Natural killer cell (primary cell): ENCODE measurements at regions not wholly inside any gene's neighbourhood (a gene's known extent, or its start where the extent isn't known, plus 50 kb on each side); places are given as distances from the start of the nearest gene placed in this dataset.

ENCODE experiments used
- ATAC-seq, 3 donors: fragments of 150-1000 bp in 2 of 3; fragments of 200-7000 bp in 1 of 3; cut with Tn5 transposase; 1 replicate in 1 of 3; 2 replicates in 2 of 3; pipeline ENCODE4 v1.10.0; 2021; ENCODE audit warnings: mild to moderate bottlenecking in 2 of 3, moderate library complexity in 2 of 3
- DNase-seq, 2 donors: peaks; one replicate each; pipeline versions ENCODE4 v3.0.0 to v3.0.0-alpha.2; 2013 to 2021; ENCODE audit warnings: mixed read lengths in 1 of 2
- H3K27ac ChIP-seq: one replicate; pipeline ENCODE4 v1.5.1; 2013; ENCODE audit warnings: mild to moderate bottlenecking, low read length
- H3K27me3 ChIP-seq: one replicate; pipeline ENCODE4 v1.6.1; 2013; ENCODE audit warnings: low read length; ENCODE audit not compliant: control insufficient read depth, insufficient read depth
- H3K36me3 ChIP-seq: one replicate; pipeline ENCODE4 v1.6.1; 2013; ENCODE audit warnings: low read length; ENCODE audit not compliant: control insufficient read depth, insufficient read depth
- H3K4me1 ChIP-seq: one replicate; pipeline ENCODE4 v1.6.1; 2013; ENCODE audit warnings: low read length; ENCODE audit not compliant: control insufficient read depth, insufficient read depth
- H3K4me3 ChIP-seq: one replicate; pipeline ENCODE4 v1.5.1; 2013; ENCODE audit warnings: low read length
- H3K9me3 ChIP-seq: one replicate; pipeline ENCODE4 v1.6.1; 2013; ENCODE audit warnings: low read length; ENCODE audit not compliant: control insufficient read depth, insufficient read depth
- H3K27ac Mint-ChIP-seq, 2 donors: one replicate each; pipeline ENCODE4 v1.8.0; 2022; ENCODE audit warnings: mild to moderate bottlenecking in 2 of 2, mixed read lengths in 2 of 2, moderate library complexity in 1 of 2
- H3K27me3 Mint-ChIP-seq, 2 donors: one replicate each; pipeline ENCODE4 v1.8.0; 2022; ENCODE audit warnings: low read depth in 2 of 2, mixed read lengths in 2 of 2
- H3K36me3 Mint-ChIP-seq: one replicate; pipeline ENCODE4 v1.8.0; 2022; ENCODE audit warnings: mixed read lengths
- H3K4me1 Mint-ChIP-seq, 2 donors: one replicate each; pipeline ENCODE4 v1.8.0; 2022; ENCODE audit warnings: mixed read lengths in 2 of 2
- H3K4me3 Mint-ChIP-seq: one replicate; pipeline ENCODE4 v1.8.0; 2022; ENCODE audit warnings: mild to moderate bottlenecking, moderate library complexity, mixed read lengths
- H3K9me3 Mint-ChIP-seq, 2 donors: one replicate each; pipeline ENCODE4 v1.8.0; 2022; ENCODE audit warnings: mixed read lengths in 2 of 2
- WGBS: methylation state at CpG from one replicate; pipeline ENCODE4 v1.1.7; 2013; ENCODE audit warnings: missing lambda C conversion rate; ENCODE audit not compliant: insufficient coverage; 5-methylcytosine and 5-hydroxymethylcytosine counted together
- intact Hi-C: fragments of 100-400 bp; cut with micrococcal nuclease; formaldehyde crosslinking; loops from one replicate; pipeline ENCODE4 v1.14.2; 2022
- TF ChIP-seq, protein P1 (sequence below): fragments of 200-600 bp; IDR thresholded peaks from one replicate; pipeline ENCODE4 v1.8.0; 2022; ENCODE audit warnings: antibody characterized with exemption

DNA sequence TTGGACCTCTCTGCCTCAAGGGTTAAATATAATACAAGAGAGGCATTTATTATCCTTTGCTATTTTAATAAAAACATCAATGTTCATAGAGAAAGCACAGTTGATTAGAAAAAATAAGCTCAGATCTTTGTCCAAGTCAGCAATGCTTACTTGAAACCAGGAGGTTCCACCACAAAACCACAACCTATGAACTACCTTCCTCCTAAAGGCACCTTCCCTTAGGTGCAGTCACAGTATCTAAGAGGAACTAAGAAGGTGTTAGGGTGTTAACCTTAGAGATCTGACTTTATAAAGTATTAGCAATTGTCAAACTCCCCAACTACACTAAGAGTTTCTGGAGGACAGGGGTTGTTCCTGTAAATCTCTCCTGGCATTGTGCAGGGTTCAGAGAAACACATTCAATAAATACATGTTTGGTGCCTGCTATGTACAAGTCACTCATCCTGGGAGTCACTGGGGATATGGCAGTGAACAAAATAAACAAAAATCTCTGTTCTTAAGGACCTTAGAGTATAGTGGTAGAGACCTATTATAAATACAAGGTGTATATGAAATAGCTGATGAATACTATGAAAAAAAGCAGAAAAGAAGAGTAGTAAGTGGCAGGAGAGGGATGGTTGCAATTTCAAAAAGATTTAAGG, 208.6 kb downstream of the NFKBIZ start:
- H3K4me3 ChIP-seq = no peak overlapping the region
- H3K4me1 ChIP-seq = peaks cover 31% of the 10 kb centered on the region
- peak; percentile 49 to 79 (median 53) for ATAC-seq
- H3K27ac ChIP-seq = peak overlapping the region; percentile 23
- no peaks in the 10 kb centered on the region for H3K9me3 Mint-ChIP-seq
- no peaks in the 10 kb centered on the region for H3K9me3 ChIP-seq
- H3K4me3 Mint-ChIP-seq = peak overlapping the region; percentile 4
- TF ChIP-seq, protein P1, sequence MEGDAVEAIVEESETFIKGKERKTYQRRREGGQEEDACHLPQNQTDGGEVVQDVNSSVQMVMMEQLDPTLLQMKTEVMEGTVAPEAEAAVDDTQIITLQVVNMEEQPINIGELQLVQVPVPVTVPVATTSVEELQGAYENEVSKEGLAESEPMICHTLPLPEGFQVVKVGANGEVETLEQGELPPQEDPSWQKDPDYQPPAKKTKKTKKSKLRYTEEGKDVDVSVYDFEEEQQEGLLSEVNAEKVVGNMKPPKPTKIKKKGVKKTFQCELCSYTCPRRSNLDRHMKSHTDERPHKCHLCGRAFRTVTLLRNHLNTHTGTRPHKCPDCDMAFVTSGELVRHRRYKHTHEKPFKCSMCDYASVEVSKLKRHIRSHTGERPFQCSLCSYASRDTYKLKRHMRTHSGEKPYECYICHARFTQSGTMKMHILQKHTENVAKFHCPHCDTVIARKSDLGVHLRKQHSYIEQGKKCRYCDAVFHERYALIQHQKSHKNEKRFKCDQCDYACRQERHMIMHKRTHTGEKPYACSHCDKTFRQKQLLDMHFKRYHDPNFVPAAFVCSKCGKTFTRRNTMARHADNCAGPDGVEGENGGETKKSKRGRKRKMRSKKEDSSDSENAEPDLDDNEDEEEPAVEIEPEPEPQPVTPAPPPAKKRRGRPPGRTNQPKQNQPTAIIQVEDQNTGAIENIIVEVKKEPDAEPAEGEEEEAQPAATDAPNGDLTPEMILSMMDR = no peak
- peak overlapping the region; percentile 4 to 10 for H3K27ac Mint-ChIP-seq
- DNase-seq = peak in 1 of 2 donors; percentile 79
- H3K36me3 ChIP-seq = no peaks in the 10 kb centered on the region
- H3K36me3 Mint-ChIP-seq = no peaks in the 10 kb centered on the region
- no peaks in the 10 kb centered on the region for H3K27me3 Mint-ChIP-seq
- intact Hi-C loops = no loop called here
- peaks cover 19 to 27% of the 10 kb centered on the region in 2 donors for H3K4me1 Mint-ChIP-seq
- H3K27me3 ChIP-seq = no peaks in the 10 kb centered on the region

DNA sequence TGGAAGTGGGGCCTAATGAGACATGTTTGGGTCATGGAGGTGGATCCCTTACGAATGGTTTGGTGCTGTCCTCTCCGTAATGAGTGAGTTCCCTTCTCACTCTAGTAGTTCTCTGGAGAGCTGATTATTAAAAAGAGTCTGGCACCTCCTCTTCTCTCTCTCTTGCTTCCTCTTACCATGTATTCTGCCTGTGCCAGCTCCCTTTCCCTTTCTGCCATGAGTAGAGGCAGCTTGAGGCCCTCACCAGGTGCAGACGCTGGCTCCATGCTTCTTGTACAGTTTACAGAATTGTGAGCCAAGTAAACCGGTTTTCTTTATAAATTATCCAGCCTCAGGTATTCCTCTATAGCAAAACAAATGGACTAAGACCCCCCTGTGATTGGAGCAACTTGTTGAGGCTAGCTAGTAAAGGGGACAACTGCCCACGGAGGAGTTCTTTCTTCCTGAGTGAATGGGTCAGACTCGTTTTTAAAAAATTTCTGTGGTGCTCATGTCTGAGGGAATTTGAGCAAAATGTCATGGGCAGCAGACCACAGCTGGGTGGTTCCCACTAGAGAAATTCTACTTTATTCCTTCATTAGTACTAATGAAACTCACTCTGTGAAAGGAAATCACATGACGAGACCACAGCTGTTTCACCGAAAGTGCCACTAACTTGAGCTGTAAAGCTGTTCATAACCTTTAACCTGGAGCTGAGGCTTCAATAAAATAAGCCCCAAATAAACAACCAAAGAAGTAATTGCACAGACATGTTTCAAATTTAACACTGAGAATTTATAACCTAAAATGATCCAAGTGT, 210.0 kb downstream of the NFKBIZ start:
- Mint-ChIP-seq H3K36me3 (no peaks in the 10 kb centered on the region), H3K27me3 (no peaks in the 10 kb centered on the region), H3K4me3 (peak overlapping the region; percentile 17), H3K9me3 (no peaks in the 10 kb centered on the region), H3K4me1 (peaks cover 19 to 27% of the 10 kb centered on the region in 2 donors), H3K27ac (peak overlapping the region in 1 of 2 donors; percentile 57)
- H3K4me3 ChIP-seq = no peak overlapping the region
- H3K27ac ChIP-seq = peak overlapping the region; percentile 25
- TF ChIP-seq, protein P1 = no peak
- H3K4me1 ChIP-seq = peaks cover 31% of the 10 kb centered on the region
- no peaks in the 10 kb centered on the region for H3K36me3 ChIP-seq
- no peaks in the 10 kb centered on the region for H3K9me3 ChIP-seq
- no peak for ATAC-seq
- DNase-seq = peak in 1 of 2 donors; percentile 28
- H3K27me3 ChIP-seq = no peaks in the 10 kb centered on the region
- 53% methylated on average over 7 of the region's 8 CpGs for WGBS
- intact Hi-C loops = no loop called here

DNA sequence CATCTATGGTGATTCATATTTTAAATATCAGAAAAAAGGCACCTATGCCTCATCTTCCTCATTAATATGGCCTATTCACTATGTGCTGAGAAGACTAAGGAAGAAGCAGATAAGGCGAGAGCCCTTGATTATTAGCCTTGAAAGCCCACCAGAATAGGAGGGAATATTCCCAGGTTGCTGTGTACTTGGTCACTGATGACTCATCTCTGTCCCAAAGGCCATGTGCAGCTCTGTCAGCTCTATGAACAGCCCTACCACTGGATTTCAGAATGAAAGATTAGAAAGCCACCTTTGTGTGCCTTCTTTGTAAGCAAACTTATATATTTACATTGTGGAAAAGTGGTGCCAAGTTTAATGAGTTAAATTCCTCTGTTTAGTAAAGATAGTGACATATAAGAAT, 211.5 kb downstream of the NFKBIZ start:
- no peak overlapping the region for H3K27ac Mint-ChIP-seq
- H3K27ac ChIP-seq = no peak overlapping the region
- no peaks in the 10 kb centered on the region for H3K27me3 ChIP-seq
- H3K36me3 Mint-ChIP-seq = no peaks in the 10 kb centered on the region
- no peak overlapping the region for H3K4me3 Mint-ChIP-seq
- no peaks in the 10 kb centered on the region for H3K9me3 Mint-ChIP-seq
- TF ChIP-seq, protein P1 = no peak
- intact Hi-C loops = no loop called here
- peaks cover 19 to 27% of the 10 kb centered on the region in 2 donors for H3K4me1 Mint-ChIP-seq
- no peak for DNase-seq
- H3K36me3 ChIP-seq = no peaks in the 10 kb centered on the region
- H3K9me3 ChIP-seq = no peaks in the 10 kb centered on the region
- no peak for ATAC-seq
- no peak overlapping the region for H3K4me3 ChIP-seq
- no peaks in the 10 kb centered on the region for H3K27me3 Mint-ChIP-seq
- 91% methylated on average over 1 of the region's 1 CpG for WGBS
- H3K4me1 ChIP-seq = peaks cover 31% of the 10 kb centered on the region
